ENCODE measurements at regions not wholly inside any gene's neighbourhood (a gene's known extent, or its start where the extent isn't known, plus 50 kb on each side); places are given as distances from the start of the nearest gene placed in this dataset.

GRCh38 chr7:104054362-104054761, 64.9 kb upstream of the RELN start (continued):
- TF ChIP-seq E2F4 (CRISPR knock-in tag; IDR thresholded peaks at IDR 0.05; ENCODE audit: borderline replicate concordance, low read depth) (no peak), ZNF425 (CRISPR knock-in tag; conservative IDR thresholded peaks at IDR 0.05) (no peak), ARID4B (CRISPR knock-in tag; IDR thresholded peaks at IDR 0.05; ENCODE audit: borderline replicate concordance) (no peak), ZBTB21 (CRISPR knock-in tag; IDR thresholded peaks at IDR 0.05; ENCODE audit: borderline replicate concordance) (no peak), ZNF138 (CRISPR knock-in tag; conservative IDR thresholded peaks at IDR 0.05) (no peak), ZNF219 (CRISPR knock-in tag; IDR thresholded peaks at IDR 0.05; ENCODE audit: borderline replicate concordance) (no peak), MXD4 (CRISPR knock-in tag; IDR thresholded peaks at IDR 0.05; ENCODE audit: borderline replicate concordance) (no peak), RELA (CRISPR knock-in tag; IDR thresholded peaks at IDR 0.05; ENCODE audit: borderline replicate concordance) (no peak), E2F1 (CRISPR knock-in tag; IDR thresholded peaks at IDR 0.05) (no peak), NR3C1 (CRISPR knock-in tag; conservative IDR thresholded peaks at IDR 0.05; ENCODE audit: low read depth) (no peak), ZMAT4 (CRISPR knock-in tag; IDR thresholded peaks at IDR 0.05) (no peak)

- H3K27me3 Mint-ChIP-seq (ENCODE audit: low read depth): no peaks in the 10 kb centered on the region; the same call in 1 of the 2 replicates
- H3K4me1 Mint-ChIP-seq: no peaks in the 10 kb centered on the region
- no peak overlapping the region for H3K4me3 Mint-ChIP-seq
- ChIA-PET POLR2A (no interaction called here), CTCF (no interaction called here)
- no peaks in the 10 kb centered on the region for H3K36me3 Mint-ChIP-seq
- H3K9me3 Mint-ChIP-seq: no peaks in the 10 kb centered on the region
- DNase-seq (ENCODE audit: low spot score) (no peak), ATAC-seq (no peak)
- no peak overlapping the region for H3K27ac Mint-ChIP-seq
- TF ChIP-seq MLX (CRISPR knock-in tag; IDR thresholded peaks at IDR 0.05) (no peak), ATF6 (CRISPR knock-in tag; IDR thresholded peaks at IDR 0.05) (no peak), MXD4 (CRISPR knock-in tag; IDR thresholded peaks at IDR 0.05; ENCODE audit: borderline replicate concordance) (no peak), JAZF1 (CRISPR knock-in tag; IDR thresholded peaks at IDR 0.05) (no peak), ZNF121 (CRISPR knock-in tag; IDR thresholded peaks at IDR 0.05) (no peak), GABPB1 (CRISPR knock-in tag; IDR thresholded peaks at IDR 0.05) (no peak), ZNF512 (CRISPR knock-in tag; IDR thresholded peaks at IDR 0.05; ENCODE audit: borderline replicate concordance) (no peak), NFE2L1 (CRISPR knock-in tag; IDR thresholded peaks at IDR 0.05) (no peak), NFATC4 (CRISPR knock-in tag; IDR thresholded peaks at IDR 0.05) (no peak), CREM (CRISPR knock-in tag; IDR thresholded peaks at IDR 0.05) (no peak), FOXP1 (CRISPR knock-in tag; IDR thresholded peaks at IDR 0.05; ENCODE audit: borderline replicate concordance) (no peak), NR3C1 (CRISPR knock-in tag; conservative IDR thresholded peaks at IDR 0.05; ENCODE audit: low read depth) (no peak), TEAD4 (CRISPR knock-in tag; IDR thresholded peaks at IDR 0.05) (no peak), NFYB (CRISPR knock-in tag; conservative IDR thresholded peaks at IDR 0.05; ENCODE audit: low read depth) (no peak)
Measured at GRCh38 chr7:104052979-104053378, 63.5 kb upstream of the RELN start.
